ENCODE measurements at regions not wholly inside any gene's neighbourhood (a gene's known extent, or its start where the extent isn't known, plus 50 kb on each side); places are given as distances from the start of the nearest gene placed in this dataset.
"Not testable (repeated sequence)": the region's sequence is repeated elsewhere in the genome, so short reads cannot be mapped to it uniquely, and the experiment has no call there.

DNA sequence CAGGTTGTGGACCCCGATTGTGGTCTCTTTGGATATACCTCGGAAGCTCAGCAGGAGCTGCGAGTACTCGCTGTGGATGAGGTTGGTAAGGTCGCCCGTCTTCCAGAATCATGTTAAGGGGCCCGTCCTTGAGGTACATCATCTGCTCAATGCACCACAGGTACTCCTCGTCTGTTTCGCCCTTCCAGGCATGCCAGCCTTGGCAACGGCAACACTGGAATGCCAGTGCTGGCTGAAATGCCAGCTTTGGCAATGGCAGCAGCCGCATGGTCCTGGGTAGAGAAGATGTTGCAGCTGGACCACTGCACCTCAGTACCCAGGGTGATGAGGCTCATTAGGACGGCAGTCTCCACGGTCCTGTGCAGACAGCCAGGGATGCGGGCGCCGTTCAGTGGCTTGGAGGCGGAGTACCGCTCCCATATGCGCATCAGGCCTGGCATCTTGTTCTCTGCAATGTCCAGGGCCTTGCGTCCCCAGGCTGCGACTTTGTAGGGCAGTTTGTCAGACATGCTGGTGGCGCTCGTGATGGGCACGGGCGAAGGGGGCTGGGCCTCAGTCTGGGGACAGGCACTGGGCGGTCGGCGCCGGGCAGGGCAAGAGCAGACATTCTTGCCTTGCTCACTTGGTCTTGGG is 122.2 kb upstream of the NXPH2 start:
- DNase-seq: no peak

GRCh38 chr2:138901530-138901929 is 121.3 kb upstream of the NXPH2 start:
- DNase-seq: no peak

DNA sequence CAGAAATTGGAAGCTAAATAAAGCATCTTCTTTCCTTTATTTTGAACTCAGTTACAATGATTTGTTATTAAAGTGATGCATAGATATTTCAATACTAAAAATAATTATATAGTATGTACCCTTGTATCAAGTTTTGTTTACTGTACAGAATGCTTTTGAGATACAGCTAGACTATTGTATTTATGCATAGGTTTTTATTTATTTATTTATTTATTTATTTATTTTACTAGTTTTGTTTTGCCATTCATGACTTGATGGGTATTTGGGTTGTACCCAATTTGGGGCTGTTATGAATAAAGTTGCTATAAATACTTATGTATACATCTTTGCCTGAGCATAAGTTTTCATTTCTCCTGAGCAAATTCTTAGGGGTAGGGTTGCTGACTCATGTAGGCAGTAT is 118.7 kb upstream of the NXPH2 start:
- no peak for DNase-seq

- DNase-seq: no peak
Observed at GRCh38 chr2:138897274-138897673, 117.1 kb upstream of the NXPH2 start.

- DNase-seq: no peak
Observed at GRCh38 chr2:138893746-138894145, 113.6 kb upstream of the NXPH2 start.

DNA sequence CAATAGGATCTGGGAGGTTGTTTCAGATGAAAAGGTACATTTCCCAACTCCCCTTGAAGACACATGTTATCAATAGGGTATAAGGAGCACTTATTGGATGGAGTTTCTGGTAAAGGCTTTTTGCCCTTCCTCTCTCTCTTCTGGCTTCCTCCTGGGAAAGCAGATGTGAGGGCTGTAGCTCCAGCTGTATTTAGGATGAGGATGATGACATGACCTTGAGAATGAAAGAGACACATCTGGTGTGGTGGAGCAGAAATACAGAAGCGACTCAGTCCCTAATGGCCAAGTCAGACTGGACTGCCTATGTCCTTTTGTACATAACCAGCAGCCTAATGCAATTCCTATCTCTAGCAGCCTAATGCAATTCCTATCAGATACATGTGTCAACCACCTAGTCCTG is 100.9 kb upstream of the NXPH2 start:
- no peak for DNase-seq

GRCh38 chr2:138879931-138880330 is 99.7 kb upstream of the NXPH2 start:
- no peak for DNase-seq

DNA sequence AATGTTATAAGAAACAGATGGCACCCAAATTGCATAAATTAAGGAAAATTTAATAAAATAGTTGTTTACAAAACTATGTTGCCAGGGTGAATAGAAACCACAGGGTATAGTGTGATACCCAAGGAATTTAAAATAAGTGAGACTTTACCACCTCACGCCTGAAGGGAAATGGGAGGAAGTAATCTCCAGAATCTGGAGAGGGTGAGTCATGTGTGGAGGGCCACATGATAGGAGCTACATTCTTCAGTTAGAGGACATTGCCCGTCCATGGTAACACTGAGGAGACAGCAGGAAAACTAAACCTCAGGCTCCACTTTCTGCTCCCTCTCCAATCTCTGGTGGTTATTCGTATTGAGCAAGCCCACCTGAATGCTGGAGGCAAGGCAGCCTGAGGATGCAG is 97.2 kb upstream of the NXPH2 start:
- no peak for DNase-seq

DNA sequence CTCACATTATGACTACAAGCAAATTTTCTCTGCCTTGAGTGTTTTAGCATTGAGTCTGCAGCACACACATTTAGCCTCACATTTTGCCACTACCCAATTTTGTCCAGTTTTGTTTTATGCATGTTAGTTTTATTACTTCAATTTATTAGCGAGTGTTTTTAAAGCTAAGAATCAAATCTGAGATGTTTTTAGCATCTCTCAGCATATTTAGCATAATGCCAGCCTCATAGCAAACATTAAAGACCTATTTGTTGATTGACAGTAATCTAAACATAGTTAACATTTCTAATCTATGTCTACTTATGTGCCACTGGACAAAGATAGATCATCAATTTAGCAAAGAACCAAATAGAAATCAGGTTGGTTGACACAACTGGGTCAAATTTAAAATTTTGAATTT is 94.1 kb upstream of the NXPH2 start:
- no peak for DNase-seq

- not testable (repeated sequence) for DNase-seq
Observed at GRCh38 chr2:138872116-138872515, 91.9 kb upstream of the NXPH2 start.

GRCh38 chr2:138871312-138871711 is 91.1 kb upstream of the NXPH2 start:
- no peak for DNase-seq

- DNase-seq: no peak
Observed at GRCh38 chr2:138867341-138867740, 87.2 kb upstream of the NXPH2 start.

- no peak for DNase-seq
Observed at GRCh38 chr2:138866797-138867196, 86.6 kb upstream of the NXPH2 start.

GRCh38 chr2:138853761-138854160 is 73.6 kb upstream of the NXPH2 start:
- DNase-seq: no peak

- no peak for DNase-seq
Observed at GRCh38 chr2:138853296-138853695, 73.1 kb upstream of the NXPH2 start.

DNA sequence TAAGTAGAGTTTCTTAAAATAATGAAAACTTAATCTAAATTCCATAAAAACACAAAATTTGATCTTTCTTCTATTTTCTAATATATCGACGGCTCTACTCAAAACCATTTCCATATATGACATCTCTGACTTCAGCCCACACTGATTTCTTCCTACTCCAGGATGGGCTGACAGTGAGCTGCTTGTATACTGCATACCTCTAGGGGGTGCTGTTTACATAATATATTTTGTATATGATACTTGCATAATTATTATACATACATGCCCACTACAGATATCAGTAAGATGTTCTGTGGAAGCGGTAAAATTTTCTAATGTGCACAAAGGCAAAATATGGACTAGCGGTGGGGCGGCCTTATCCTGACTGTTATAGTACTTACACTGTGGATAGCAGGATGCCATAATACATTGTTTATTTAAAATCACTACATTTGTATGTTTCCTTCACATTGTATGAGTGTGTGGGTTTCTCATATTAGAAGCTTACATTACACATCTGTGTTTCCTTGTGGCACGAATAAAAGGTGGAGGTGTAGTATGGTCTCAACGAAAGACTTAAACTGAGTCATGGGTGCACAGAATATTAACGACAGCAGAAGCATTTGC is 66.1 kb upstream of the NXPH2 start:
- DNase-seq: peak in 1 of 5 donors; percentile 5

GRCh38 chr2:138842341-138842740 is 62.2 kb upstream of the NXPH2 start:
- no peak for DNase-seq

- DNase-seq: no peak
Observed at GRCh38 chr2:138841459-138841858, 61.3 kb upstream of the NXPH2 start.

DNA sequence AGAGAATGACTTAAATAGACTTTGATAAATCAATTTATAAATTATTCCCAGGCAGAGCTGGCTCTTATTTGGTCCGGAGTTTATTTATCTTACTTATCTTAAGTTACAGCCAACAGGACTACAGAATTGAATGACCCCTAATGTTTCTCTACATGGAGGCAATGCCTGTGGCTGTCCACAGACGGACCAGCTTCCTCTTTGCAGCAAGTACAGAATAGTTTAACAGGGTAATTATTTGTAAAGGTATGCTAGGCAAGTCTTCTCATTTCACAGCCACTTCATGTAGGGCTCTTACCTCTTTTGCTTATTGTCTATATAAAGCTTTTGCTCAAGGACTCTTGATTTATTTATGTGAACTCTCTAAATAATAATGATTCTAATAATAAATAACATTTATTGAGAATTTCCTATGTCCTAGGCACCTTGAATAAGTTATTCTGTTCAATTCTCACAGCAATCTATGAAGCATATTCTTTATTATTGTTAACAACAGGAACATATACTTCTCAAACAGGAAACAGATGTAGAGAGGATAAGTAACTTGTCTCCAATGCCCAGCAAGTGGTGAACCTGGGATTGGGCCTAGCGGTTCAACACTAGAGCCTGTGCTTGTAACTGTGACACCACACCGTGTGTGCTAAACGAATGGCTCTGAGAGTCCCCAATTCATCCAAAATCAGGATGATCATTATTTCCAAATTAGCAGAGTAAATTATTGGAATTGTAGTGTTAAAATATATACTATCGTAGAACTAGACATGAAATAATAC is 58.8 kb upstream of the NXPH2 start:
- DNase-seq: no peak

GRCh38 chr2:138831691-138832090 is 51.5 kb upstream of the NXPH2 start:
- DNase-seq: no peak

DNA sequence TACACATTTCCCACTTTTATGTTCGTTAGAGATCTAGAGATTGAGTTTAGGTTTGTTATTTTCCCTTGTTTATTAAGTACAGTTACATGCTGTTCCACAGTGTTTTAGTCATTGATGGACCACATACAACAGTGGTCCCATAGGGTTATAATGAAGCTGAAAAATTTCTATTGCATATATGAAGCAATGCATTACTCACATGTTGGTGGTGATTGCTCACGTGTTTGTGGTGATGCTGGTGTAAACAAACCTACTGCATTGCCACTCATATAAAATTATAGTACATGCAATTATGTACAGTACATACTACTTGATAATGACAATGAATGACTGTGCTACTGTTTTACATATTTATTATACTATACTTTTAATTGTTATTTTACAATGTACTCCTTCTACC is 51.0 kb upstream of the NXPH2 start:
- DNase-seq: no peak

DNA sequence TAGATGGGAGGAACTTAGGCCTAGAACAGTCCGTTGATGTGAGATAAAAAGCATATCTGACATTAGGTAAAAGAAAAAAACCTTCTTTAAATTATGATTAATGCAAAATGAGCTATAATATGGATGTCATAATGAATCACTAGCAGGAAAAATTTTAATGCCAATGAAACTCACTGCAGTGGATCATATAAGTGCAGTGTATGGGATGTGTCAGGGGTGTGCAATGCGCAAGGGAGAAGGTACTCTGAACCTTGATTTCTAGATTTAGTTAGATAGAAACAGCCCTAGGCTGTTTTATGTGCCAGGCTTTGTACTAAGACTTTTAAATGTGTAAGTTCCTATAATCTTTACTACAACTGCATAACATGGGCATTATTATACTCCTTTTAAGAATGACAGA is 50.4 kb upstream of the NXPH2 start:
- no peak for DNase-seq
